GM12878 (cell line): ENCODE measurements at regions not wholly inside any gene's neighbourhood (a gene's known extent, or its start where the extent isn't known, plus 50 kb on each side); places are given as distances from the start of the nearest gene placed in this dataset.

Experiments
- CTCF ChIP-seq, 3 experiments: IDR thresholded peaks in 2 of 3; conservative IDR thresholded peaks in 1 of 3; 2 replicates each; pipeline ENCODE4 v1.5.1; 2011; ENCODE audit warnings: low read depth in 3 of 3, low read length in 3 of 3, mild to moderate bottlenecking in 3 of 3, control low read depth in 2 of 3, moderate library complexity in 2 of 3, inconsistent platforms in 1 of 3, mixed read lengths in 1 of 3; ENCODE audit not compliant: control insufficient read depth in 2 of 3, insufficient read depth in 1 of 3; ENCODE audit errors: extremely low read depth in 1 of 3
- POLR2A ChIP-seq: IDR thresholded peaks from 2 replicates; pipeline ENCODE4 v1.6.1; 2011; ENCODE audit warnings: low read depth, mild to moderate bottlenecking, low read length

- TF ChIP-seq CTCF (IDR thresholded peaks at IDR 0.05 in 2 of 3, conservative IDR thresholded peaks at IDR 0.05 in 1 of 3; ENCODE audit: control insufficient read depth in 2 of 3, extremely low read depth in 1 of 3, insufficient read depth in 1 of 3, low read depth in 3 of 3, low read length in 3 of 3), result no peak
- no peak for TF ChIP-seq POLR2A
Measured at GRCh38 chr11:109249597-109249996, 172.4 kb upstream of the C11orf87 start.
